ENCODE measurements at regions not wholly inside any gene's neighbourhood (a gene's known extent, or its start where the extent isn't known, plus 50 kb on each side); places are given as distances from the start of the nearest gene placed in this dataset.

DNA sequence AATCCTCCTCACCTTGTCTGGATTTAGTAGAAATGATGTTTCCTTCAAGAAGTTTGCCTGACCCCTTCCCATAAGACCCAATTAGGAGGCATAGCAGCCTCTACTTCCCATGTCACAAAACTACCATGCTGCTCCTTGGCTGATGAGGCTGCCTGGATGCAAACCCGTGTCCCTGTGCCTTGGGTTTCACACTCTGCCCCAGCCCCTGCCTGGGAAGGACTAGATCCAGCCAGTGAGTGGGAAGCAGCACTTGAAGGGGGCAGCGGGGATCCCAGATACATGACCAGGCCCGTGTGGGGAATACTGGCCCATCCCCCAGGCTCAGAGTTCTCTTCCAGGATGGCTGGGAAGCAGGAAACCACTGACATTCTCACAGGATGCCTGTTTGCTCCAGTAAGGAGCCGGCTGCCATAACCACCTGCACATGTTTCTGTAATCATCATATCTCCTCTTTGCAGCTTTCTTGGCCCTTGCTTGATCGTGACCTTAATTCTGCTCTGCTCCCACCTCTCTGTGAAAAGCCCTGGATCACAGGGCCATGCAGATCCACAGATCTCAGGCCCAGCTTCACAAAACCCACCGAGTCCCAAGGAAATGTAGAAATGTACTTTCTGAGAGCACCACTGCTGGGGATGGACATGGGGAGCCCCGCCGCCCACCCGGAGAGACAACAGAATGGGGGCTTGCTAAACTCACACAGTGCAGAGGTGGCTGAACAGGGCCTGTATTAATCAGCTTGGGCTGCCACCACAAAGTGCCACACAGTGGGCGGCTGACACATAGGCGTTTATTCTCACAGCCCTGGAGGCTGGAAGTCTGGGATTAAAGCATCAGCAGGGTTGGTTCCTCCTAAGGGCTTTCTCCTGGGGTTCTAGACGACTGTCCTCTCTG lies 287.8 kb upstream of the IGFBP3 start:
- Histone ChIP-seq H3K27me3 (ENCODE audit: control insufficient read depth in 3 of 3, insufficient read depth in 3 of 3, low read length in 3 of 3) (no peaks in the 10 kb centered on the region), H3K36me3 (ENCODE audit: control insufficient read depth in 3 of 3, insufficient read depth in 3 of 3, low read length in 3 of 3) (no peaks in the 10 kb centered on the region), H3K4me3 (ENCODE audit: low read length in 3 of 3) (no peak overlapping the region), H3K4me1 (ENCODE audit: control insufficient read depth in 3 of 3, insufficient read depth in 3 of 3, low read length in 3 of 3) (peaks cover 0 to 4% (median 0%) of the 10 kb centered on the region in 3 donors), H3K9ac (ENCODE audit: low read depth in 1 of 3, low read length in 3 of 3) (no peak overlapping the region), H3K27ac (ENCODE audit: low read depth, low read length) (no peak overlapping the region), H3K9me3 (ENCODE audit: control insufficient read depth in 3 of 3, low read length in 3 of 3) (no peaks in the 10 kb centered on the region)

DNA sequence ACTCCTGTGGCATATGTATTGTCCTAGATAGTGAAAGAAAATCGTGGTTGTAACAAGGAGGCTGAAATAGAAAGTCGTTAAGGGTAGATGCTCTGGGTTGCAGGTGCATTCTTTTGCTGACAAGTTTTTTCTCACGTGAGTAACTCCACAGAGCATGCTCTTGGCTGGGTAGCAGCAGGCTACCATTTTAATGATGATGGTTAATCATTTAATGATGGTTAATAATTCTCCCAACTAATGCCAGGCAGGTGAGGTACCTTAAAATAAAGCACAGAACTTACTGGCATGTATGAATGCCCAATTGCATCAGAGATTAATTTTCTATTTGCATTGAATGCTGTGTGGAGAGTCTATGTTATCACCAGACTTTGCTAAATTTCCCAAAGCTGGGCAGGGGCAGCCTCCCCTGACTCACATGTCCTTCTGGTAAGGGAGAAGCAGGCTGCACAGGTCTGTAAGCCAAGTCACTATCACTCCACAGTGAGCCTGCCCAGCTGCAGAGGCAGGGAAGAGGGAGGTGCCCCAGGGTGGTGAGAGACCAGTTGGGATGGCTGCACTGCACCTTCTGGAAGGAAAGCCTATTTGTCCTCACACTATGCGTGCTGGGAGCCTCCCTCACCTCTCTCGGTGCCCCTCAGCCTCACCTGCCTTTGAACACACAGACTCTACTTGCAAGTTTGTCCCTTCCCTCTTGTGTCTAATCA lies 287.0 kb upstream of the IGFBP3 start:
- Histone ChIP-seq H3K27me3 (ENCODE audit: control insufficient read depth in 3 of 3, insufficient read depth in 3 of 3, low read length in 3 of 3) (no peaks in the 10 kb centered on the region), H3K4me3 (ENCODE audit: low read length in 3 of 3) (no peak overlapping the region), H3K27ac (ENCODE audit: low read depth, low read length) (no peak overlapping the region), H3K9me3 (ENCODE audit: control insufficient read depth in 3 of 3, low read length in 3 of 3) (no peaks in the 10 kb centered on the region), H3K36me3 (ENCODE audit: control insufficient read depth in 3 of 3, insufficient read depth in 3 of 3, low read length in 3 of 3) (no peaks in the 10 kb centered on the region), H3K9ac (ENCODE audit: low read depth in 1 of 3, low read length in 3 of 3) (no peak overlapping the region), H3K4me1 (ENCODE audit: control insufficient read depth in 3 of 3, insufficient read depth in 3 of 3, low read length in 3 of 3) (peaks cover 0 to 4% (median 0%) of the 10 kb centered on the region in 3 donors)

- no peak overlapping the region for H3K4me3 ChIP-seq (ENCODE audit: low read length in 3 of 3)
- no peaks in the 10 kb centered on the region for H3K9me3 ChIP-seq (ENCODE audit: control insufficient read depth in 3 of 3, low read length in 3 of 3)
- H3K27ac ChIP-seq (ENCODE audit: low read depth, low read length): no peak overlapping the region
- no peaks in the 10 kb centered on the region for H3K27me3 ChIP-seq (ENCODE audit: control insufficient read depth in 3 of 3, insufficient read depth in 3 of 3, low read length in 3 of 3)
- peaks cover 0 to 4% (median 0%) of the 10 kb centered on the region in 3 donors for H3K4me1 ChIP-seq (ENCODE audit: control insufficient read depth in 3 of 3, insufficient read depth in 3 of 3, low read length in 3 of 3)
- no peak overlapping the region for H3K9ac ChIP-seq (ENCODE audit: low read depth in 1 of 3, low read length in 3 of 3)
- H3K36me3 ChIP-seq (ENCODE audit: control insufficient read depth in 3 of 3, insufficient read depth in 3 of 3, low read length in 3 of 3): no peaks in the 10 kb centered on the region
These were observed 285.5 kb upstream of the IGFBP3 start for GRCh38 chr7:46206476-46207060.

GRCh38 chr7:46205478-46205877 lies 284.4 kb upstream of the IGFBP3 start:
- H3K9ac ChIP-seq (ENCODE audit: low read depth in 1 of 3, low read length in 3 of 3): no peak overlapping the region
- no peak overlapping the region for H3K4me3 ChIP-seq (ENCODE audit: low read length in 3 of 3)
- peaks cover 0 to 4% (median 0%) of the 10 kb centered on the region in 3 donors for H3K4me1 ChIP-seq (ENCODE audit: control insufficient read depth in 3 of 3, insufficient read depth in 3 of 3, low read length in 3 of 3)
- no peak overlapping the region for H3K27ac ChIP-seq (ENCODE audit: low read depth, low read length)
- no peaks in the 10 kb centered on the region for H3K27me3 ChIP-seq (ENCODE audit: control insufficient read depth in 3 of 3, insufficient read depth in 3 of 3, low read length in 3 of 3)
- H3K9me3 ChIP-seq (ENCODE audit: control insufficient read depth in 3 of 3, low read length in 3 of 3): no peaks in the 10 kb centered on the region
- no peaks in the 10 kb centered on the region for H3K36me3 ChIP-seq (ENCODE audit: control insufficient read depth in 3 of 3, insufficient read depth in 3 of 3, low read length in 3 of 3)

DNA sequence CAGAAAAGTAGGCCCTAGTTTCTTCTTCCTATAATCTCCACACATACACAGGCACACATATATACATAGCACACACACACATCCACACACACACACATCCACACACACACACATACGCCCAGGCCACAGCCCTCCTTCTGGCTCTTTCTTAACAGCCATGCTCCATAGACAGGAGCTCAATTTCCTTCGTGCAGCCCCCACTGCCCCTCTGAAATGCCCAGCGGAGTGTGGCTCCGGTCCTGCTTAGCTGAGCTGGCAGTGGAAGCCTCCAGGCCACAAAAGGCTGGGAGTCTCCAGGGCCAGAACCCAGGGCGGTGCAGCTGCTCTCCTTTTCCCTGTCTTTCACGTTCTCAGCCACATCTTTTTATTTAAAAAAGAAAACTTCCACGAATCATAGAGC lies 282.9 kb upstream of the IGFBP3 start:
- no peaks in the 10 kb centered on the region for H3K36me3 ChIP-seq (ENCODE audit: control insufficient read depth in 3 of 3, insufficient read depth in 3 of 3, low read length in 3 of 3)
- H3K4me1 ChIP-seq (ENCODE audit: control insufficient read depth in 3 of 3, insufficient read depth in 3 of 3, low read length in 3 of 3): peaks cover 0 to 2% (median 0%) of the 10 kb centered on the region in 3 donors
- H3K27me3 ChIP-seq (ENCODE audit: control insufficient read depth in 3 of 3, insufficient read depth in 3 of 3, low read length in 3 of 3): no peaks in the 10 kb centered on the region
- H3K27ac ChIP-seq (ENCODE audit: low read depth, low read length): no peak overlapping the region
- H3K9ac ChIP-seq (ENCODE audit: low read depth in 1 of 3, low read length in 3 of 3): no peak overlapping the region
- H3K9me3 ChIP-seq (ENCODE audit: control insufficient read depth in 3 of 3, low read length in 3 of 3): no peaks in the 10 kb centered on the region
- no peak overlapping the region for H3K4me3 ChIP-seq (ENCODE audit: low read length in 3 of 3)

DNA sequence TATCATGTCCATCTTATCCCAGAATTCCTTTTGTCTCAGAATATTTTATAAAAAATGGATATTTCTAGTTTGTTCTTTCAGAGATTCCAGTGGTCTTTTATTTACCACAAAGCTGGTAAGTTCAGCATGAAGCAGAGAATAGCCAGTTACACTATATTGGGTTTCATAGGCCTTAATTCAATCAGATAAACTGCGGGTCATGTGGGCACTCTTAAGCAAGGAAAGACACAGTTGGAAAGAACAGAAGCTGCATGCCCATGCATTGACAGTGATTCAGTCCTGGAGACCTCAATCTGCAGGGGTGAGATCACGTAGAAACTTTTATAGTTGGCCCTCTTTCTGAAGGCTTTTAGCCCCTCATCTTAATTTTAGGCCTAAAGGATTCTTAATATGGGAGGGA lies 281.3 kb upstream of the IGFBP3 start:
- H3K4me1 ChIP-seq (ENCODE audit: control insufficient read depth in 3 of 3, insufficient read depth in 3 of 3, low read length in 3 of 3): no peaks in the 10 kb centered on the region
- no peak overlapping the region for H3K9ac ChIP-seq (ENCODE audit: low read depth in 1 of 3, low read length in 3 of 3)
- no peaks in the 10 kb centered on the region for H3K9me3 ChIP-seq (ENCODE audit: control insufficient read depth in 3 of 3, low read length in 3 of 3)
- no peak overlapping the region for H3K27ac ChIP-seq (ENCODE audit: low read depth, low read length)
- H3K36me3 ChIP-seq (ENCODE audit: control insufficient read depth in 3 of 3, insufficient read depth in 3 of 3, low read length in 3 of 3): no peaks in the 10 kb centered on the region
- H3K4me3 ChIP-seq (ENCODE audit: low read length in 3 of 3): no peak overlapping the region
- H3K27me3 ChIP-seq (ENCODE audit: control insufficient read depth in 3 of 3, insufficient read depth in 3 of 3, low read length in 3 of 3): no peaks in the 10 kb centered on the region

GRCh38 chr7:46201961-46202360 lies 280.9 kb upstream of the IGFBP3 start:
- no peak overlapping the region for H3K4me3 ChIP-seq (ENCODE audit: low read length in 3 of 3)
- H3K4me1 ChIP-seq (ENCODE audit: control insufficient read depth in 3 of 3, insufficient read depth in 3 of 3, low read length in 3 of 3): no peaks in the 10 kb centered on the region
- no peaks in the 10 kb centered on the region for H3K27me3 ChIP-seq (ENCODE audit: control insufficient read depth in 3 of 3, insufficient read depth in 3 of 3, low read length in 3 of 3)
- no peaks in the 10 kb centered on the region for H3K36me3 ChIP-seq (ENCODE audit: control insufficient read depth in 3 of 3, insufficient read depth in 3 of 3, low read length in 3 of 3)
- no peaks in the 10 kb centered on the region for H3K9me3 ChIP-seq (ENCODE audit: control insufficient read depth in 3 of 3, low read length in 3 of 3)
- no peak overlapping the region for H3K27ac ChIP-seq (ENCODE audit: low read depth, low read length)
- H3K9ac ChIP-seq (ENCODE audit: low read depth in 1 of 3, low read length in 3 of 3): no peak overlapping the region

- no peaks in the 10 kb centered on the region for H3K36me3 ChIP-seq (ENCODE audit: control insufficient read depth in 3 of 3, insufficient read depth in 3 of 3, low read length in 3 of 3)
- no peaks in the 10 kb centered on the region for H3K27me3 ChIP-seq (ENCODE audit: control insufficient read depth in 3 of 3, insufficient read depth in 3 of 3, low read length in 3 of 3)
- H3K27ac ChIP-seq (ENCODE audit: low read depth, low read length): no peak overlapping the region
- H3K4me3 ChIP-seq (ENCODE audit: low read length in 3 of 3): no peak overlapping the region
- H3K9me3 ChIP-seq (ENCODE audit: control insufficient read depth in 3 of 3, low read length in 3 of 3): no peaks in the 10 kb centered on the region
- no peaks in the 10 kb centered on the region for H3K4me1 ChIP-seq (ENCODE audit: control insufficient read depth in 3 of 3, insufficient read depth in 3 of 3, low read length in 3 of 3)
- no peak overlapping the region for H3K9ac ChIP-seq (ENCODE audit: low read depth in 1 of 3, low read length in 3 of 3)
These were observed 277.6 kb upstream of the IGFBP3 start for GRCh38 chr7:46198701-46199100.

GRCh38 chr7:46197785-46198540 lies 276.9 kb upstream of the IGFBP3 start:
- H3K27me3 ChIP-seq (ENCODE audit: control insufficient read depth in 3 of 3, insufficient read depth in 3 of 3, low read length in 3 of 3): no peaks in the 10 kb centered on the region
- no peaks in the 10 kb centered on the region for H3K36me3 ChIP-seq (ENCODE audit: control insufficient read depth in 3 of 3, insufficient read depth in 3 of 3, low read length in 3 of 3)
- H3K4me3 ChIP-seq (ENCODE audit: low read length in 3 of 3): no peak overlapping the region
- H3K9ac ChIP-seq (ENCODE audit: low read depth in 1 of 3, low read length in 3 of 3): no peak overlapping the region
- H3K4me1 ChIP-seq (ENCODE audit: control insufficient read depth in 3 of 3, insufficient read depth in 3 of 3, low read length in 3 of 3): no peaks in the 10 kb centered on the region
- no peaks in the 10 kb centered on the region for H3K9me3 ChIP-seq (ENCODE audit: control insufficient read depth in 3 of 3, low read length in 3 of 3)
- no peak overlapping the region for H3K27ac ChIP-seq (ENCODE audit: low read depth, low read length)

Measured in skeletal muscle tissue (tissue), 3 donors.